H1 (cell line): ENCODE measurements at regions not wholly inside any gene's neighbourhood (a gene's known extent, or its start where the extent isn't known, plus 50 kb on each side); places are given as distances from the start of the nearest gene placed in this dataset.

Experiments
- ATF2 ChIP-seq: IDR thresholded peaks from 2 replicates; pipeline ENCODE4 v1.6.1; 2012; ENCODE audit warnings: low read length, inconsistent platforms
- BACH1 ChIP-seq: IDR thresholded peaks from 2 replicates; pipeline ENCODE4 v1.6.1; 2012; ENCODE audit warnings: low read length, improper control_type of control experiment
- CHD1 ChIP-seq: IDR thresholded peaks from 2 replicates; pipeline ENCODE4 v1.6.1; 2012; ENCODE audit warnings: low read depth, low read length, improper control_type of control experiment
- CHD7 ChIP-seq: fragments of 300-600 bp; sonication (generic); IDR thresholded peaks from 2 replicates; pipeline ENCODE4 v1.7.1; 2012; ENCODE audit warnings: low read length, moderate library complexity, mild to moderate bottlenecking, inconsistent platforms; ENCODE audit not compliant: insufficient replicate concordance
- JUN ChIP-seq: IDR thresholded peaks from 2 replicates; pipeline ENCODE4 v1.6.1; 2011; ENCODE audit warnings: low read depth, mild to moderate bottlenecking, improper control_type of control experiment, low read length
- KDM1A ChIP-seq: fragments of 200-600, 300-600 bp; sonication (generic); IDR thresholded peaks from 2 replicates; pipeline ENCODE4 v1.7.1; 2016; ENCODE audit warnings: mild to moderate bottlenecking, low read length, borderline replicate concordance
- MAX ChIP-seq: IDR thresholded peaks from 2 replicates; pipeline ENCODE4 v1.6.1; 2012; ENCODE audit warnings: inconsistent platforms
- POLR2A ChIP-seq, 2 experiments: IDR thresholded peaks; 1 replicate in 1 of 2; 2 replicates in 1 of 2; pipeline ENCODE4 v1.6.1; 2011; ENCODE audit warnings: low read depth in 2 of 2, low read length in 2 of 2, mild to moderate bottlenecking in 2 of 2; ENCODE audit errors: control extremely low read depth in 1 of 2
- POLR2AphosphoS5 ChIP-seq: IDR thresholded peaks from 2 replicates; pipeline ENCODE4 v1.6.1; 2011; ENCODE audit warnings: low read depth, low read length

GRCh38 chr6:48986105-48986504 lies 476.9 kb downstream of the MMUT start (continued):
- TF ChIP-seq CHD7 (no peak), JUN (no peak), POLR2A (IDR thresholded peaks at IDR 0.05; ENCODE audit: control extremely low read depth in 1 of 2, low read depth in 2 of 2, low read length in 2 of 2) (no peak), KDM1A (no peak), ATF2 (no peak), CHD1 (no peak), BACH1 (no peak), MAX (no peak), POLR2AphosphoS5 (no peak)
